SU-DHL-6 (cell line): ENCODE measurements at regions not wholly inside any gene's neighbourhood (a gene's known extent, or its start where the extent isn't known, plus 50 kb on each side); places are given as distances from the start of the nearest gene placed in this dataset.

Experiments
- CTCF ChIP-seq: fragments of 200-600 bp; sonication (generic); IDR thresholded peaks from one replicate; pipeline ENCODE4 v1.5.1; 2017; ENCODE audit warnings: antibody characterized with exemption, mild to moderate bottlenecking, low read length, moderate library complexity; ENCODE audit not compliant: insufficient read depth, poor library complexity, severe bottlenecking
- EZH2phosphoT487 ChIP-seq: fragments of 200-600 bp; sonication (generic), shearing (Covaris generic); conservative IDR thresholded peaks from 2 replicates; pipeline ENCODE4 v1.6.1; 2018; ENCODE audit warnings: mild to moderate bottlenecking, antibody characterized with exemption, low read length, moderate library complexity, mixed read lengths

GRCh38 chr4:155539746-155540145, 126.9 kb upstream of the GUCY1A1 start:
- no peak for TF ChIP-seq CTCF
- no peak for TF ChIP-seq EZH2phosphoT487
